ENCODE measurements at regions not wholly inside any gene's neighbourhood (a gene's known extent, or its start where the extent isn't known, plus 50 kb on each side); places are given as distances from the start of the nearest gene placed in this dataset.
"Not testable (repeated sequence)": the region's sequence is repeated elsewhere in the genome, so short reads cannot be mapped to it uniquely, and the experiment has no call there.

DNA sequence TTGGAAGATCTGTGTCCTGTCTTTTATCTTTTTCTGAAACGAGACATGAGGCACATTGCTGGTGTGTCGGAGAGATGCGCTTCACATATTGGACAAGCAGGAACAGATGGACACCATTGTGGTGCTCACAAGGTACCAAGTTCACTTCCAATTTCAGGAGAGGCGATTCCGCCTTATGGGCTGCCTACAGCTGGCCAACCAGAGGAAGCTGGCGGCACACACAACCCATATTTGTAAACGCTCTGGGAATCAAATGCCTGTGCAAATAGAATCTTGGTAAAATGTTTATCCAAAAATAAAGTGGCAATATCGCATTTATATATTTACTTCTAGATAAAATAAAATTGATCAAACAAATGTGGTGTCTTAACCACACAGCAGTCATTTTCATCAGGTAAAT, 337.4 kb downstream of the TCERG1L start:
- ChIA-PET CTCF (no interaction called here), POLR2A (no interaction called here)
- no peak overlapping the region for H3K27ac ChIP-seq (ENCODE audit: insufficient read depth in 1 of 2, low read depth in 1 of 2, low read length in 2 of 2, poor library complexity in 1 of 2, severe bottlenecking in 2 of 2)
- no peak for DNase-seq
- no peaks in the 10 kb centered on the region for H3K4me1 ChIP-seq (ENCODE audit: control extremely low read depth in 1 of 4, control insufficient read depth in 4 of 4, insufficient read depth in 4 of 4, low read length in 3 of 4)
- no peaks in the 10 kb centered on the region for H3K36me3 ChIP-seq (ENCODE audit: control insufficient read depth in 4 of 4, insufficient read depth in 4 of 4, low read length in 3 of 4)
- peaks cover 0 to 2% (median 2%) of the 10 kb centered on the region in 5 experiments for H3K9me3 ChIP-seq (ENCODE audit: control extremely low read depth in 1 of 5, control insufficient read depth in 4 of 5, insufficient read depth in 2 of 5, low read depth in 1 of 5, low read length in 4 of 5)
- 98% methylated on average over 5 of the region's 8 CpGs for WGBS (ENCODE audit: insufficient coverage)
- no peak overlapping the region for H3K4me3 ChIP-seq (ENCODE audit: control insufficient read depth in 1 of 7, extremely low read depth in 1 of 7, insufficient read depth in 4 of 7, low read depth in 2 of 7, low read length in 6 of 7)
- H3K27me3 ChIP-seq (replicated peaks in 2 of 5; ENCODE audit: control insufficient read depth in 4 of 5, insufficient read depth in 5 of 5, low read length in 4 of 5) = no peaks in the 10 kb centered on the region

DNA sequence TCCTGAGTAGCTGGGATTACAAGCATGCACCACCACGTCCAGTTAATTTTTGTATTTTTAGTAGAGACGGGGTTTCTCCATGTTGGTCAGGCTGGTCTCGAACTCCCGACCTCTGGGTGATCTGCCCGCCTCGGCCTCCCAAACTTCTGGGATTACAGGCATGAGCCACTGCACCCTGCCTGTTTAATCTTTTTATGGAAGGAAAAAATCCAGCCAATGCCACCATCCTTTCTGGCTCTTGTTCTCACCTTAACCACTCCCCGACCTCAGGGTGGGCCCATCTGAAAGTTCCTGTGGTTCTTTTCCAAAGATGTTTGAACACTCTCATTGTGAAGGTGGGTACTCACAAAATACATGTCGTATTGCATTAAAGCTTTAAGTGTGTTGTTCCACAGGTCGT, 336.2 kb downstream of the TCERG1L start:
- CTCF ChIA-PET; H3K27me3 ChIP-seq (replicated peaks in 2 of 5; ENCODE audit: control insufficient read depth in 4 of 5, insufficient read depth in 5 of 5, low read length in 4 of 5); H3K36me3 ChIP-seq (ENCODE audit: control insufficient read depth in 4 of 4, insufficient read depth in 4 of 4, low read length in 3 of 4); DNase-seq; H3K9me3 ChIP-seq (ENCODE audit: control extremely low read depth in 1 of 5, control insufficient read depth in 4 of 5, insufficient read depth in 2 of 5, low read depth in 1 of 5, low read length in 4 of 5); H3K27ac ChIP-seq (ENCODE audit: insufficient read depth in 1 of 2, low read depth in 1 of 2, low read length in 2 of 2, poor library complexity in 1 of 2, severe bottlenecking in 2 of 2); H3K4me1 ChIP-seq (ENCODE audit: control extremely low read depth in 1 of 4, control insufficient read depth in 4 of 4, insufficient read depth in 4 of 4, low read length in 3 of 4); POLR2A ChIA-PET; H3K4me3 ChIP-seq (ENCODE audit: control insufficient read depth in 1 of 7, extremely low read depth in 1 of 7, insufficient read depth in 4 of 7, low read depth in 2 of 7, low read length in 6 of 7): not testable (repeated sequence)
- WGBS (ENCODE audit: insufficient coverage) = 97% methylated on average over 6 of the region's 9 CpGs

DNA sequence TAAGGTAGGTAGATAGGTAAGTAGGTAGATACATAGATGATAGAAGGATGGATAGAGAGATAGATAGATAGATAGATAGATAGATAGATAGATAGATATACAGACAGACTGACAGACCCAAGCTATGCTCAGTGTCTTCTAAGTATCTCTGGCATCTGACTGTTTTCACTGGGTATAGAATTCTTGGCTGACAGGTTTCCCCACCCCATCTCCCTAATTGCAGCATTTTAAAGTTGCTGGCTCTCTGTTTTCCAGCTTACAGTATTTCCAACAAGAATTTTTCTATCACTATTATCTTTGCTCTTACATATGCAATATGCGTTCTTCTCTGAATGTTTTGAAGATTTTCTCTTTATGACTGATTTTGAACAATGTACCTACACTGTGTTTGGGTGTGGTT, 328.7 kb downstream of the TCERG1L start:
- ChIA-PET CTCF (interaction anchor here (0.6 kb wide), 1 partner anchor 56 kb away, joined by 3 read pairs; no protein-coding TSS in a partner anchor), POLR2A (no interaction called here)
- DNase-seq = no peak
- no peak overlapping the region for H3K4me3 ChIP-seq (ENCODE audit: control insufficient read depth in 1 of 7, extremely low read depth in 1 of 7, insufficient read depth in 4 of 7, low read depth in 2 of 7, low read length in 6 of 7)
- H3K9me3 ChIP-seq (ENCODE audit: control extremely low read depth in 1 of 5, control insufficient read depth in 4 of 5, insufficient read depth in 2 of 5, low read depth in 1 of 5, low read length in 4 of 5) = peaks cover 0 to 12% (median 3%) of the 10 kb centered on the region in 5 experiments
- WGBS (ENCODE audit: insufficient coverage) = no CpG with 5 or more reads among the region's 1 CpG
- no peaks in the 10 kb centered on the region for H3K27me3 ChIP-seq (replicated peaks in 2 of 5; ENCODE audit: control insufficient read depth in 4 of 5, insufficient read depth in 5 of 5, low read length in 4 of 5)
- no peak overlapping the region for H3K27ac ChIP-seq (ENCODE audit: insufficient read depth in 1 of 2, low read depth in 1 of 2, low read length in 2 of 2, poor library complexity in 1 of 2, severe bottlenecking in 2 of 2)
- no peaks in the 10 kb centered on the region for H3K4me1 ChIP-seq (ENCODE audit: control extremely low read depth in 1 of 4, control insufficient read depth in 4 of 4, insufficient read depth in 4 of 4, low read length in 3 of 4)
- H3K36me3 ChIP-seq (ENCODE audit: control insufficient read depth in 4 of 4, insufficient read depth in 4 of 4, low read length in 3 of 4) = no peaks in the 10 kb centered on the region

DNA sequence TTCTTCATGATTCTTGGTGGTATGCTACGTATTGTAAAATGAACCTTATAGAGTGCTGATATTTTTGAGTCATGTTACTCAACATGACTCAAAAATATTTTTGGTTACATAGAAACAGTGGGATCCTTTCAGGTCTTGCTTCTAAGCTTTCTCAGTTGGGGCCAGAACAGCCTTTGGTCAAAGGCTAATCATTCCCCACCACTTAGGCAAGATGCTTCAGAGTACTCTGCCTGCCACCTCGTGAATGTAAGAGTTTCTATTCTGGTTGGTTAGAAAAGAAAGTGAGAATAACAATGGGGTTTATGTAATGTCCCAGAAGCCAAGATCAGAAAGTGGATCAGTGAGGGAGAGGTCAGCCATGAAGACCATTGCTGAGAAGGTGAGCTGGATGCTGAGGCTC, 327.8 kb downstream of the TCERG1L start:
- no peak overlapping the region for H3K27ac ChIP-seq (ENCODE audit: insufficient read depth in 1 of 2, low read depth in 1 of 2, low read length in 2 of 2, poor library complexity in 1 of 2, severe bottlenecking in 2 of 2)
- no peak for DNase-seq
- H3K4me3 ChIP-seq (ENCODE audit: control insufficient read depth in 1 of 7, extremely low read depth in 1 of 7, insufficient read depth in 4 of 7, low read depth in 2 of 7, low read length in 6 of 7) = no peak overlapping the region
- ChIA-PET POLR2A (no interaction called here), CTCF (no interaction called here)
- peaks cover 0 to 12% (median 3%) of the 10 kb centered on the region in 5 experiments for H3K9me3 ChIP-seq (ENCODE audit: control extremely low read depth in 1 of 5, control insufficient read depth in 4 of 5, insufficient read depth in 2 of 5, low read depth in 1 of 5, low read length in 4 of 5)
- peaks cover 0 to 1% (median 0%) of the 10 kb centered on the region in 4 experiments for H3K4me1 ChIP-seq (ENCODE audit: control extremely low read depth in 1 of 4, control insufficient read depth in 4 of 4, insufficient read depth in 4 of 4, low read length in 3 of 4)
- H3K36me3 ChIP-seq (ENCODE audit: control insufficient read depth in 4 of 4, insufficient read depth in 4 of 4, low read length in 3 of 4) = no peaks in the 10 kb centered on the region
- H3K27me3 ChIP-seq (replicated peaks in 2 of 5; ENCODE audit: control insufficient read depth in 4 of 5, insufficient read depth in 5 of 5, low read length in 4 of 5) = no peaks in the 10 kb centered on the region
- WGBS (ENCODE audit: insufficient coverage) = 89% methylated on average over 1 of the region's 2 CpGs

DNA sequence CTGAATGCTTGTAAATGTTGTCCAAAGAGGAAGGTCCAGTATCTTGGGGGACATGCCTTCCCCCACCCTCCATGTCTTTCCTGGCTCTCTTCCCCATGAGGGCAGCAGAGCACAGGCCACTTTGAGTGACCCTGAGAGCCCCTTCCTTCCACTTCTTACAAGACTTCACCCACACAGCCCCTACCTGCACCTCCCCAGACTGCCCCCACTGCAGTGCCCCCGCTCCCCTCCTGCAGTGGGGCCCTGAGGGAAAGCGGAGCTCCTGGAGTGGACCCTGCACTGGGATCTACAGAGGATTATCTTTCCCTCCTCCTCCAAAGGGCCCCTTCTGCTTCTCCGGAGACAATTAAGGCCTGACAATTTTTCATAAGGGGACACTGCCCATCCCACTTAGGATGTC, 326.8 kb downstream of the TCERG1L start:
- POLR2A ChIA-PET = no interaction called here
- Histone ChIP-seq H3K4me1 (ENCODE audit: control extremely low read depth in 1 of 4, control insufficient read depth in 4 of 4, insufficient read depth in 4 of 4, low read length in 3 of 4) (peaks cover 0 to 11% (median 0%) of the 10 kb centered on the region in 4 experiments), H3K27ac (ENCODE audit: insufficient read depth in 1 of 2, low read depth in 1 of 2, low read length in 2 of 2, poor library complexity in 1 of 2, severe bottlenecking in 2 of 2) (no peak overlapping the region), H3K27me3 (replicated peaks in 2 of 5; ENCODE audit: control insufficient read depth in 4 of 5, insufficient read depth in 5 of 5, low read length in 4 of 5) (no peaks in the 10 kb centered on the region), H3K4me3 (ENCODE audit: control insufficient read depth in 1 of 7, extremely low read depth in 1 of 7, insufficient read depth in 4 of 7, low read depth in 2 of 7, low read length in 6 of 7) (no peak overlapping the region), H3K9me3 (ENCODE audit: control extremely low read depth in 1 of 5, control insufficient read depth in 4 of 5, insufficient read depth in 2 of 5, low read depth in 1 of 5, low read length in 4 of 5) (peaks cover 0 to 12% (median 3%) of the 10 kb centered on the region in 5 experiments), H3K36me3 (ENCODE audit: control insufficient read depth in 4 of 4, insufficient read depth in 4 of 4, low read length in 3 of 4) (no peaks in the 10 kb centered on the region)
- DNase-seq = no peak
- WGBS (ENCODE audit: insufficient coverage) = 88% methylated on average over 1 of the region's 3 CpGs
- CTCF ChIA-PET = no interaction called here

DNA sequence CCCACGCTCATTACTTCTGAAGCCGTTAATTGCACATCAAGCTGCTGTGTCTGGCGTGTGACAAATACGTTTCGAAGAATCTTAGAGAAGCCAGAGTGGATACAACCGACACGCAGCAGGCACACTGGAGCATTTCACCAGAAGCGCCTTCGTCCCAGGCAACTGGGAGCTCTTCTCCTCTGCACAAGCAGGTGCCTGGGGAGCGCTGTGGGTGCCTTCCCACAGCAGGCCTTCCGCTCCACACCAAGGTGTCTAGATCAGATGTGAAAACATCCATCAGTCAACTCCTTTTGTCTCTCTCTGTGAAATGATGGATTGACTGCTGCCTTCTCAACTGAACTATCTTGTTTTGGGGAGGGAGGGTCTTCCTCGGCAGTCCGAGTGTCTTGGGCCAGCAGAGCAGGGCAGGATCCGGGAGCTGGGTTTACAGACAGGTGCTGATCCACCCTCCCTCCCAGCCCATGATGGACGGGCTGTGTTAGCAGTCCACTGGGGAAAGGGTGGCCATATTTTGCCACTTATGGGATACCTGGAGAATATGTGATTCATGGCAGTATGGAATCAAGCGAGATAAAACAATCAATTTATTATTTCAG, 326.3 kb downstream of the TCERG1L start:
- DNase-seq = no peak
- 98% methylated on average over 12 of the region's 16 CpGs for WGBS (ENCODE audit: insufficient coverage)
- H3K27ac ChIP-seq (ENCODE audit: insufficient read depth in 1 of 2, low read depth in 1 of 2, low read length in 2 of 2, poor library complexity in 1 of 2, severe bottlenecking in 2 of 2) = no peak overlapping the region
- peaks cover 0 to 16% (median 0%) of the 10 kb centered on the region in 4 experiments for H3K4me1 ChIP-seq (ENCODE audit: control extremely low read depth in 1 of 4, control insufficient read depth in 4 of 4, insufficient read depth in 4 of 4, low read length in 3 of 4)
- peaks cover 0 to 12% (median 3%) of the 10 kb centered on the region in 5 experiments for H3K9me3 ChIP-seq (ENCODE audit: control extremely low read depth in 1 of 5, control insufficient read depth in 4 of 5, insufficient read depth in 2 of 5, low read depth in 1 of 5, low read length in 4 of 5)
- CTCF ChIA-PET = no interaction called here
- POLR2A ChIA-PET = no interaction called here
- no peak overlapping the region for H3K4me3 ChIP-seq (ENCODE audit: control insufficient read depth in 1 of 7, extremely low read depth in 1 of 7, insufficient read depth in 4 of 7, low read depth in 2 of 7, low read length in 6 of 7)
- no peaks in the 10 kb centered on the region for H3K27me3 ChIP-seq (replicated peaks in 2 of 5; ENCODE audit: control insufficient read depth in 4 of 5, insufficient read depth in 5 of 5, low read length in 4 of 5)
- H3K36me3 ChIP-seq (ENCODE audit: control insufficient read depth in 4 of 4, insufficient read depth in 4 of 4, low read length in 3 of 4) = no peaks in the 10 kb centered on the region

DNA sequence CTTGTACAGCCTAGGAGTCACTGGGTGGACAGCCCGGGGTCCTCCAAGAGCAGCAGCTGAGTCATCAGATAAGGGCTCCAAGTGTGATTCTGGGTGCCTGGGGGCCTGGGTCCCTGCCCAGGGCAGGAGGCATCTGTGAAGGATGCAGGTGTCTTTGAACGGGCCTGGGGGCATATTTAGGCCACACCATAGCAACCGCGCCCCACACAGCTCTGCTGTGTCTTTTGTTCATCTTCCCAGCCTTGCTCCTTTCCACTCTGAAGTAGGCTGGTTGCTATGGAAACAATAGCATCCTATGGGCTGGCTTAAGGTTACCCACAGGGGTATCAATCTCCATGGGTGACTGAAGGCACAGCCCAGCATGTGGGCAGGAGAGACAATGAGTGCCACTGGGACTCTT, 324.7 kb downstream of the TCERG1L start:
- Histone ChIP-seq H3K27me3 (replicated peaks in 2 of 5; ENCODE audit: control insufficient read depth in 4 of 5, insufficient read depth in 5 of 5, low read length in 4 of 5) (peaks cover 0 to under 1% (median 0%) of the 10 kb centered on the region in 5 experiments), H3K9me3 (ENCODE audit: control extremely low read depth in 1 of 5, control insufficient read depth in 4 of 5, insufficient read depth in 2 of 5, low read depth in 1 of 5, low read length in 4 of 5) (peaks cover 0 to 12% (median 3%) of the 10 kb centered on the region in 5 experiments), H3K27ac (ENCODE audit: insufficient read depth in 1 of 2, low read depth in 1 of 2, low read length in 2 of 2, poor library complexity in 1 of 2, severe bottlenecking in 2 of 2) (no peak overlapping the region), H3K4me3 (ENCODE audit: control insufficient read depth in 1 of 7, extremely low read depth in 1 of 7, insufficient read depth in 4 of 7, low read depth in 2 of 7, low read length in 6 of 7) (no peak overlapping the region), H3K4me1 (ENCODE audit: control extremely low read depth in 1 of 4, control insufficient read depth in 4 of 4, insufficient read depth in 4 of 4, low read length in 3 of 4) (peaks cover 0 to 19% (median 0%) of the 10 kb centered on the region in 4 experiments), H3K36me3 (ENCODE audit: control insufficient read depth in 4 of 4, insufficient read depth in 4 of 4, low read length in 3 of 4) (no peaks in the 10 kb centered on the region)
- 97% methylated on average over 4 of the region's 4 CpGs for WGBS (ENCODE audit: insufficient coverage)
- peak in 1 of 3 donors; percentile 14 for DNase-seq
- ChIA-PET CTCF (no interaction called here), POLR2A (no interaction called here)
